ENCODE measurements at regions not wholly inside any gene's neighbourhood (a gene's known extent, or its start where the extent isn't known, plus 50 kb on each side); places are given as distances from the start of the nearest gene placed in this dataset.

GRCh38 chr2:35365859-35366258, 989.7 kb upstream of the CRIM1 start:
- TF ChIP-seq CTCF (IDR thresholded peaks at IDR 0.05): no peak
- Mint-ChIP-seq H3K27me3 (no peaks in the 10 kb centered on the region), H3K27ac (no peak overlapping the region), H3K36me3 (ENCODE audit: low read depth) (no peaks in the 10 kb centered on the region), H3K9me3 (peaks cover 6% of the 10 kb centered on the region), H3K4me3 (no peak overlapping the region), H3K4me1 (no peaks in the 10 kb centered on the region)
- ATAC-seq (ENCODE audit: low read depth): no peak
- no peak for DNase-seq
- CTCF ChIA-PET: no interaction called here
- POLR2A ChIA-PET: no interaction called here
- intact Hi-C loops (cut with micrococcal nuclease): no loop called here

GRCh38 chr2:35356332-35356731, 999.2 kb upstream of the CRIM1 start:
- no peak for ATAC-seq (ENCODE audit: low read depth)
- intact Hi-C loops (cut with micrococcal nuclease): no loop called here
- H3K27ac Mint-ChIP-seq: no peak overlapping the region
- ChIA-PET CTCF (no interaction called here), POLR2A (no interaction called here)
- H3K4me1 Mint-ChIP-seq: no peaks in the 10 kb centered on the region
- H3K9me3 Mint-ChIP-seq: peaks cover 11% of the 10 kb centered on the region
- H3K27me3 Mint-ChIP-seq: no peaks in the 10 kb centered on the region
- no peak for TF ChIP-seq CTCF (IDR thresholded peaks at IDR 0.05)
- no peak for DNase-seq
- no peaks in the 10 kb centered on the region for H3K36me3 Mint-ChIP-seq (ENCODE audit: low read depth)
- H3K4me3 Mint-ChIP-seq: no peak overlapping the region

GRCh38 chr2:35355056-35355455, 1000.5 kb upstream of the CRIM1 start:
- no peak overlapping the region for H3K4me3 Mint-ChIP-seq
- ATAC-seq (ENCODE audit: low read depth) (no peak), DNase-seq (no peak)
- no peak overlapping the region for H3K27ac Mint-ChIP-seq
- intact Hi-C loops (cut with micrococcal nuclease): no loop called here
- POLR2A ChIA-PET: no interaction called here
- peaks cover 7% of the 10 kb centered on the region for H3K9me3 Mint-ChIP-seq
- H3K4me1 Mint-ChIP-seq: no peaks in the 10 kb centered on the region
- no peak for TF ChIP-seq CTCF (IDR thresholded peaks at IDR 0.05)
- CTCF ChIA-PET: no interaction called here
- no peaks in the 10 kb centered on the region for H3K27me3 Mint-ChIP-seq
- H3K36me3 Mint-ChIP-seq (ENCODE audit: low read depth): no peaks in the 10 kb centered on the region

- no peaks in the 10 kb centered on the region for H3K36me3 Mint-ChIP-seq (ENCODE audit: low read depth)
- ATAC-seq (ENCODE audit: low read depth): no peak
Measured at GRCh38 chr2:35347561-35347960, 1008.0 kb upstream of the CRIM1 start.

GRCh38 chr2:35343135-35343534, 1012.4 kb upstream of the CRIM1 start:
- Mint-ChIP-seq H3K36me3 (ENCODE audit: low read depth) (no peaks in the 10 kb centered on the region), H3K27ac (no peak overlapping the region), H3K9me3 (no peaks in the 10 kb centered on the region), H3K4me1 (no peaks in the 10 kb centered on the region), H3K4me3 (no peak overlapping the region), H3K27me3 (no peaks in the 10 kb centered on the region)
- intact Hi-C loops (cut with micrococcal nuclease): no loop called here
- no peak for DNase-seq
- no peak for ATAC-seq (ENCODE audit: low read depth)
- POLR2A ChIA-PET: no interaction called here
- no peak for TF ChIP-seq CTCF (IDR thresholded peaks at IDR 0.05)
- CTCF ChIA-PET: no interaction called here

More at GRCh38 chr2:35347561-35347960, 1008.0 kb upstream of the CRIM1 start:
- intact Hi-C loops (cut with micrococcal nuclease): no loop called here
- no peak for DNase-seq
- no peaks in the 10 kb centered on the region for H3K27me3 Mint-ChIP-seq
- ChIA-PET POLR2A (no interaction called here), CTCF (no interaction called here)
- no peak for TF ChIP-seq CTCF (IDR thresholded peaks at IDR 0.05)
- H3K4me3 Mint-ChIP-seq: no peak overlapping the region
- H3K27ac Mint-ChIP-seq: no peak overlapping the region
- no peaks in the 10 kb centered on the region for H3K4me1 Mint-ChIP-seq
- H3K9me3 Mint-ChIP-seq: no peaks in the 10 kb centered on the region

Data from activated B cell treated with CpG ODN at 0.5 μM for 24 hours (primary cell).